ENCODE measurements at regions not wholly inside any gene's neighbourhood (a gene's known extent, or its start where the extent isn't known, plus 50 kb on each side); places are given as distances from the start of the nearest gene placed in this dataset.

- DNase-seq, result no peak
Measured at GRCh38 chr1:38375035-38375434, 328.4 kb upstream of the POU3F1 start.

- DNase-seq, result no peak
Measured at GRCh38 chr1:38371505-38371844, 324.9 kb upstream of the POU3F1 start.

DNA sequence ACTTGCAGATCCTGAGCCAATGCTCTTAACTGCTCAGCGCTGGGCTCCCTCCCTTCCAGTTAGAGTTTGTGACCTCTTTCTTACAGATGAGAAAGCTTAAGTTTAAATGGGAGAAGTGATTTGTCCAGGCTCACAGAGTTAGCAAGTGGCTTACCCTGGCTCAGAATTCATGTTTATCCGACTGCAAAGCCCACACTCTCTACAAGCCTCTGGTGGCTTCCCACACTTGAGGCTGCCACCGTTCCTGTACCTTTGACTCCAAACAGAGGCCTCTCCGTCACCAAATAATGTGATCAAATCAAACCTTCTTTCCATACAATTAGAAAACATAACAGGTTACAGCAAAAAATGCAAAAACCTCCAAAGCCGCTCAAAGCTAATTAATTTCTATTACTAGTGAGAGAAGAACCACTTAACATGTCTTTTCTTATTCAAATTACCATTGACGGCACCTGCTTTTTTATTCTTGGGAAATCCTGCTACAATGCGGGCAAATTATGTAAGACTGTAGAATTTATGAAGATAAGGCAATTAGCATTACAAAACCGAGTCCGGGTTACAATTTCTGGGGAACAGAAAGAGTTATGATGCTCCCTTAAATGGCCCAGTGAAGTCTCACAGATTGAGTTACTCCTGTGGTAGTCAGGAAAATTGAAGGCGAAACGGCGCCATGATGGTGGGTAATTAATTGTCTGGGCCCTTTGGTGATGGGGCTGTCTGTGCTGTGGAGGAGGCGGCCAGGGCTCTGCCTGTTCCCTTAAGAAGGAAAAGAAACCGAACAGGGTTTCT, 324.3 kb upstream of the POU3F1 start:
- DNase-seq, result no peak

- DNase-seq, result no peak
Measured at GRCh38 chr1:38365242-38365641, 318.6 kb upstream of the POU3F1 start.

DNA sequence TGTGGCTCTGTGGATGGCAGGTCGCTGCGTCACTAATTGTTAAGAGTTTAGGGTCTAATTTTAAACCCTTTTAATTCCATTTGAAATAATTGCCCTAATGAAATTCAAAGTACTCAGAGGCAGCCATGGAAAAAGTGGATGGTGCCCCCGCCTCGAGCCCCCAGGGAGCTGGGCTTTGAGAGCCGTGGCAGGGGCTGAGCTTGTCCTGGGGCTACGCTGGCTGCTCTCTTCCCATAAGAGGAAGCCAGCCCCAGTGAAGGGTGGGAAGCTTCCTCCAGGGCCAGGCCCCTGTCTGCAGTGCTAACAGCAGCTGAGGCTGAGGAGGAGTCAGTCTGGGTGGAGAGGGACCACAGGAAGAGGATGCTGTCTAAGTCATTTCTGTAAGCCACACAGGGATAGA, 315.0 kb upstream of the POU3F1 start:
- DNase-seq, result no peak

DNA sequence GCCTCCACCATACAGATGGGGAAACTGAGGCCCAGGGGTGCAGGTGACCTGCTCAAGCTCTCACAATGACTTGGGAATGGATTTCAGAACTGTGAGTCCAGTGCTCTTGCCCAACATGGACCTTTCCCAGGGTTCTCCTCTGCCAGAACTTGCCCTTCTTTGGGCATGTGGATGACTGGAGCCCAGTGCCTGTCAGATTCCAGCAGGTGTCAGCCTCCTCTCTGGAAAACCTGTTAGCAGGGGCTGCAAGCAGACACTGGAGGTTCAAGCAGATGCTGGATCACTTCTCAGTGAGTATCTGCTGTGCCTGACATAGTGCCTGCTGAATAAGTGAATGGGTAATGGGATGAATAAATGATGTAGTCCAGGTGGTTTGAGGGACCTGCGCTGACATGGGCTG, 314.2 kb upstream of the POU3F1 start:
- DNase-seq, result no peak

DNA sequence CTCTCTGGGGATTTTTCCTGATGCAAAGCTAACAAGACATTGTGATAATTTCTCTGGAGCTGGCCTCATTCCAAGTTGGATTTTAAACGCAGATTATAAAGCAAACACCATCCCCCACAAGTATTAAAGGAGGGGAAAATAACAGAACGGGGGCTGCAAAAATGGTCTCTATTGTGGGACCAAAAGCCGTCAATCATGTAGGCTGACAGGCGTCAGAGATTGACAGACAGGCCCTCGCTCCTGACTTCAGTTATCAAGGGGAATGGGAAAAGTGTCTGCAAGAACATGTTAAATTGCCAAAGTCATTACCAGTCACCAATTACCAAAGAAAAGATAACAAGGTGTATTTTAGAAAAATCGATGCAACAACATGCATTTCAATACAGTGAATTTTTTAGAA, 307.4 kb upstream of the POU3F1 start:
- DNase-seq, result no peak

DNA sequence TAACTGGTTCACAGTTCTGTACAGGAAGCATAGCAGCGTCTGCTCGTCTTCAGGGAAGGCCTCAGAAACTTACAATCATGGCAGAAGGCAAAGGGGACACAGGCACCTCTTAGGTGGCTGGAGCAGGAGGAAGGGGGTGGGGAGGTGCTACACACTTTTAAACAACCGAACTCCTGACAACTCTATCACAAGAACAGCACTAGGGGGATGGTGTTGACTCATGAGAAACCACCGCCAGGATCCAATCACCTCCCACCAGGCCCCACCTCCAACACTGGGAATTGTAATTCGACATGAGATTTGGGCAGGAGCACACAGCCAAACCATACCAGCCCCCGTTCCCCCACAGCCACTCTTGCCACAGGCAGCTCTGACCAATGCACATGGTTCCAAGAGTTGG, 306.3 kb upstream of the POU3F1 start:
- no peak for DNase-seq

- DNase-seq, result no peak
Measured at GRCh38 chr1:38347446-38348175, 301.0 kb upstream of the POU3F1 start.

DNA sequence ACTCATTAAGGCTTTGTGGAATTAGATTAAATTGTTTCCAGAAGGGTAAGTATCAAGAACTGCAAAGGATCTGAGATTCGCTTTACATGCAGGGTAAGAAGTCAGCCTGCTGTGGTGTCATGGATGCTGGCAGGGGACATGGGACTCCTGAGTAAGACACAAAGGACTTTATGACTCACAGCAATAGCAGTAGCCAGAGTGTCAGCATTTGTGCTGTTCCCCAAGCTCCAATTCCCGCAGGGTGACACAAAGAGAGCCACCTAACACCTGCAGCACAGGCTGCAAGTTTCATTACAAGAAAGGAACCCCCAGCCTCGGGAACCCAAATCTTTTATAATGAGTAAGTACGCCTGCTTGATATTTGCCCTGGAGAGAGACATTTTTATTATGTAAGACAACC, 298.1 kb upstream of the POU3F1 start:
- no peak for DNase-seq

- DNase-seq, result no peak
Measured at GRCh38 chr1:38341694-38342093, 295.1 kb upstream of the POU3F1 start.

GRCh38 chr1:38340409-38340808, 293.8 kb upstream of the POU3F1 start:
- no peak for DNase-seq

- DNase-seq, result no peak
Measured at GRCh38 chr1:38337711-38338110, 291.1 kb upstream of the POU3F1 start.

- DNase-seq, result no peak
Measured at GRCh38 chr1:38336961-38337360, 290.4 kb upstream of the POU3F1 start.

- no peak for DNase-seq
Measured at GRCh38 chr1:38336301-38336923, 289.8 kb upstream of the POU3F1 start.

DNA sequence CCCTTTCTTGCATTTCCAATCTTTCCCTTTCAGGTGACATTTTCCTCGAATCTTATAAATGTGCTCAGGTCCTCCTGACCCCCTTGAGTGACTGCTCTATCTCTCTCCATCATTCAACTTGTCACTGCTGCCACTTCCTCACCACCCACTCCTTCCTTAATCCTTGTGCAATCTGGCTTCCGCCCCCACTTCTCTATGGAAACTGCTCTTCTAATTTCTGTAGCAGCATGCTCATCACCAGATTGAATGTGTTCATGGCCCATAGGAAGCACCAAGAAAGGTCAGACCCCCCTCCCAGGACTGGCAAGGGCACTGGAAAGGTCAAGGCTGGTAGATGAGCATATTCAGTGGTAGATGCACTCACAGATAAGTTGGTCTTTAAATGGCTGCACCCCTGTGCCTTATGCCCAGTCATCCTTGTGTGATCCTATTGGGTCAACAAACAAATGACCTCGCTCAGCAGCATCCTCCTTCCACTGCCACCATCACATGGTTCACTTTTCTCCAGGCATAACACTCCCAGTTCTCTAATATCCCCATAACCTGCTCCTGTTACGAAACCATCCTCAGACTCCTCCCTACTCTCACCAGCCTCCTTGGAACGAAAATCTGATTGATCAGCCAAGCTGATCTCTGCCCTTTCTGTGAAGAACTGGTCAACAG, 288.5 kb upstream of the POU3F1 start:
- no peak for DNase-seq

GRCh38 chr1:38332649-38333310, 286.2 kb upstream of the POU3F1 start:
- DNase-seq, result no peak

- DNase-seq, result no peak
Measured at GRCh38 chr1:38331496-38332210, 285.1 kb upstream of the POU3F1 start.

GRCh38 chr1:38330799-38331198, 284.2 kb upstream of the POU3F1 start:
- no peak for DNase-seq

DNA sequence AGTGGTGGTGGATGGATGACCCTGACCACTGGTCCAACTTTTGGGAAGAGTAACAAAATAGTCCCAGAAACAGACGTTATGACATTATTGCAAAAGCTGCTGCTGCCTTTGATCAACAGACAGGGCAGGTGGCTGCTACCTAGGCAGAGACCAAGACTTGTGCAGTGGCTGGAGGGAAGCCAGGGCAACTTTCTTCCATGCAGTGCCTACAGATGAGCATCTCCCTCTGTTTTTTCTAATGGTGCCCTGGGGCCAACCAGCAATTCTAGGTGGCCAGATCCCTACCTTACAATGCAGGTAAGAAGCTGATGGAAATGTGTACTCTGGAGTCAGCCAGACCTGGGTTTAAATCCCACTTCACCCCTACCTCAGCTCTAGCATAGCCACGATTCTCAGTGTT, 283.1 kb upstream of the POU3F1 start:
- DNase-seq, result no peak

DNA sequence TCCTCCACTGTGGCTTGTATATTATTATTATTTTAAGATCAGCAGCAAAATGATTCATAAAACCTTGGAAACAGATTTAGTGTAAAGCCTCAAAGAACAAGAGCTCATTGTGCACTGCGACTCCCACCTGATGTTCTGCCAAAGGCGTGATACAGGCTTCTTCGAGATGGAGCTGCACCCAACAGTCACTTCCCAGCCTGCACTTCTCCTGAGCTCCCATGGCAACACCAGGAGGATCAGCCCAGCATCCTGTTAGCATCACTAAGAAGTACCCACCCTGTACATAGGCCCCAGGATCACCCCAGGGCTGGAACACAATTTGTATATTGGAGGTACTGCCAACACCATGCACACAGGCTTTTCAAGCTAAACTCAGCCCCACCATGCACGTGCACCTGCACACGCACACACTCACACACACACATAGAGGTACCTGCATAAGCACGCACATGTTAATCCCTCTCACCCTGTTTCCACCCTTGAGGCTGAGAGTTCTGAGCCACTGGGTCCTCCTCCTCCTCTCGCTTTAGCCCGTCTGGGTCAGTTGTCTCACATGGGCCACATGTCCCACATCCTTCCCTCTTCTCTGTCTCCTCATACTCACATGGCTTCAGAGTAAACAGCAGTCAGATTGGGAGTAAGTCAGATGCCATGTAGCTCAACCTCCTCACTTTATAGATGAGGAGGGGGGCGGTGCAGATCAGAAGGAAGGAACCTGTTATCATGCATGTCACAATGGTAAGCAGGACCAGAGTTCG, 281.9 kb upstream of the POU3F1 start:
- DNase-seq, result no peak

- DNase-seq, result no peak
Measured at GRCh38 chr1:38327559-38327973, 281.0 kb upstream of the POU3F1 start.

Measured in NK-92 treated with Interleukin-12 subunit alpha and Interleukin-12 subunit beta, amount 100 ng/mL, for 24 hours (cell line).